Vagina (tissue), 2 donors: ENCODE measurements at regions not wholly inside any gene's neighbourhood (a gene's known extent, or its start where the extent isn't known, plus 50 kb on each side); places are given as distances from the start of the nearest gene placed in this dataset.

Experiments
- DNase-seq, 2 donors: peaks; one replicate each; pipeline ENCODE4 v3.0.0-alpha.2; 2017; ENCODE audit errors: extremely low spot score in 2 of 2
- H3K27ac ChIP-seq: fragments of 200-600 bp; sonication (generic); one replicate; pipeline ENCODE4 v1.5.1; 2019
- H3K27me3 ChIP-seq: fragments of 200-600 bp; sonication (generic); one replicate; pipeline ENCODE4 v1.5.1; 2019
- H3K36me3 ChIP-seq, 2 donors: fragments of 200-600 bp; sonication (generic); one replicate each; pipeline ENCODE4 v1.5.1; 2017 to 2019
- H3K4me1 ChIP-seq: fragments of 200-600 bp; sonication (generic); one replicate; pipeline ENCODE4 v1.5.1; 2019
- H3K4me3 ChIP-seq, 2 donors: fragments of 200-600 bp; sonication (generic); 1 replicate in 1 of 2; 2 replicates in 1 of 2; pipeline ENCODE4 v1.5.1; 2016 to 2019
- H3K9me3 ChIP-seq: fragments of 200-600 bp; sonication (generic); one replicate; pipeline ENCODE4 v1.5.1; 2019
- CTCF ChIP-seq, 3 experiments: fragments of 450-650 bp in 2 of 3; fragments of 200-600 bp in 1 of 3; sonication (generic) in 1 of 3; IDR thresholded peaks; one replicate each; pipeline ENCODE4 v1.5.1; 2017 to 2019; ENCODE audit warnings: antibody characterized with exemption in 3 of 3, mild to moderate bottlenecking in 2 of 3, moderate library complexity in 2 of 3
- POLR2A ChIP-seq, 2 donors: fragments of 450-650 bp; IDR thresholded peaks; one replicate each; pipeline ENCODE4 v1.6.1; 2017; ENCODE audit warnings: antibody characterized with exemption in 2 of 2, mild to moderate bottlenecking in 2 of 2, moderate library complexity in 2 of 2
- POLR2AphosphoS5 ChIP-seq, 2 donors: sonication (generic); formaldehyde crosslinking; IDR thresholded peaks; one replicate each; pipeline ENCODE4 v1.9.0; 2017; ENCODE audit warnings: antibody characterized with exemption in 2 of 2, mild to moderate bottlenecking in 2 of 2, low read depth in 1 of 2; ENCODE audit not compliant: insufficient read depth in 1 of 2
- intact Hi-C: fragments of 100-400 bp; cut with DNase I; formaldehyde crosslinking; loops from one replicate; pipeline ENCODE4 v1.15.1; 2023

GRCh38 chr3:95048564-95048963 is 985.7 kb downstream of the NSUN3 start:
- intact Hi-C loops: no loop called here
- TF ChIP-seq POLR2A (IDR thresholded peaks at IDR 0.05) (no peak), CTCF (IDR thresholded peaks at IDR 0.05) (no peak), POLR2AphosphoS5 (IDR thresholded peaks at IDR 0.05; ENCODE audit: insufficient read depth in 1 of 2, low read depth in 1 of 2) (no peak)
- H3K27me3 ChIP-seq: no peaks in the 10 kb centered on the region

GRCh38 chr3:95049841-95050240 is 987.0 kb downstream of the NSUN3 start:
- TF ChIP-seq CTCF (IDR thresholded peaks at IDR 0.05): no peak
- no peak for TF ChIP-seq POLR2AphosphoS5 (IDR thresholded peaks at IDR 0.05; ENCODE audit: insufficient read depth in 1 of 2, low read depth in 1 of 2)
- no peak for TF ChIP-seq POLR2A (IDR thresholded peaks at IDR 0.05)
- Histone ChIP-seq H3K9me3 (no peaks in the 10 kb centered on the region), H3K4me1 (no peaks in the 10 kb centered on the region), H3K4me3 (no peak overlapping the region), H3K36me3 (no peaks in the 10 kb centered on the region), H3K27ac (no peak overlapping the region), H3K27me3 (no peaks in the 10 kb centered on the region)
- DNase-seq: no peak
- intact Hi-C loops: no loop called here

More at GRCh38 chr3:95048564-95048963, 985.7 kb downstream of the NSUN3 start:
- Histone ChIP-seq H3K4me3 (no peak overlapping the region), H3K4me1 (no peaks in the 10 kb centered on the region), H3K27ac (no peak overlapping the region), H3K36me3 (no peaks in the 10 kb centered on the region), H3K9me3 (no peaks in the 10 kb centered on the region)
- DNase-seq: no peak

- Histone ChIP-seq H3K9me3 (no peaks in the 10 kb centered on the region), H3K27me3 (no peaks in the 10 kb centered on the region), H3K27ac (no peak overlapping the region), H3K4me1 (no peaks in the 10 kb centered on the region), H3K36me3 (no peaks in the 10 kb centered on the region), H3K4me3 (no peak overlapping the region)
- intact Hi-C loops: no loop called here
- TF ChIP-seq POLR2A (IDR thresholded peaks at IDR 0.05): no peak
- TF ChIP-seq CTCF (IDR thresholded peaks at IDR 0.05): no peak
- no peak for TF ChIP-seq POLR2AphosphoS5 (IDR thresholded peaks at IDR 0.05; ENCODE audit: insufficient read depth in 1 of 2, low read depth in 1 of 2)
- no peak for DNase-seq
Measured at GRCh38 chr3:95055288-95055687, 992.4 kb downstream of the NSUN3 start.

GRCh38 chr3:95082191-95082590 is 1019.3 kb downstream of the NSUN3 start:
- no peak for DNase-seq
- no peak for TF ChIP-seq CTCF (IDR thresholded peaks at IDR 0.05)
- TF ChIP-seq POLR2AphosphoS5 (IDR thresholded peaks at IDR 0.05; ENCODE audit: insufficient read depth in 1 of 2, low read depth in 1 of 2): no peak
- TF ChIP-seq POLR2A (IDR thresholded peaks at IDR 0.05): no peak
- Histone ChIP-seq H3K4me3 (no peak overlapping the region), H3K27ac (no peak overlapping the region), H3K27me3 (no peaks in the 10 kb centered on the region), H3K4me1 (no peaks in the 10 kb centered on the region), H3K36me3 (no peaks in the 10 kb centered on the region), H3K9me3 (no peaks in the 10 kb centered on the region)
- intact Hi-C loops: no loop called here

- TF ChIP-seq CTCF (IDR thresholded peaks at IDR 0.05): no peak
- no peak for TF ChIP-seq POLR2A (IDR thresholded peaks at IDR 0.05)
- no peak for TF ChIP-seq POLR2AphosphoS5 (IDR thresholded peaks at IDR 0.05; ENCODE audit: insufficient read depth in 1 of 2, low read depth in 1 of 2)
- intact Hi-C loops: no loop called here
- Histone ChIP-seq H3K4me3 (no peak overlapping the region), H3K4me1 (no peaks in the 10 kb centered on the region), H3K9me3 (no peaks in the 10 kb centered on the region), H3K27me3 (no peaks in the 10 kb centered on the region), H3K36me3 (no peaks in the 10 kb centered on the region), H3K27ac (no peak overlapping the region)
- DNase-seq: no peak
Measured at GRCh38 chr3:95084738-95085137, 1021.9 kb downstream of the NSUN3 start.
